Cardiac septum (tissue), 1 donor: ENCODE measurements at regions not wholly inside any gene's neighbourhood (a gene's known extent, or its start where the extent isn't known, plus 50 kb on each side); places are given as distances from the start of the nearest gene placed in this dataset.

Source experiments
- DNase-seq: peaks from one replicate; pipeline ENCODE4 v3.0.0-alpha.2; 2020; ENCODE audit warnings: low spot score
- intact Hi-C: fragments of 100-400 bp; cut with DNase I; formaldehyde crosslinking; loops from one replicate; pipeline ENCODE4 v1.14.0; 2022
- donor health status: DM: no; HTN: no; CAD: no.

- no peak for DNase-seq
- intact Hi-C loops, result no loop called here
These were observed 188.8 kb downstream of the TSN start for GRCh38 chr2:121944072-121944831.

GRCh38 chr2:121947674-121948073 is 192.2 kb downstream of the TSN start:
- intact Hi-C loops, result no loop called here
- no peak for DNase-seq

GRCh38 chr2:121949271-121949670 is 193.8 kb downstream of the TSN start:
- intact Hi-C loops, result no loop called here

GRCh38 chr2:121955426-121955825 is 200.0 kb downstream of the TSN start:
- no peak for DNase-seq
- intact Hi-C loops, result no loop called here

More at GRCh38 chr2:121949271-121949670, 193.8 kb downstream of the TSN start:
- DNase-seq, result no peak

- intact Hi-C loops, result no loop called here
- DNase-seq, result no peak
These were observed 200.4 kb downstream of the TSN start for GRCh38 chr2:121955872-121956271.

GRCh38 chr2:121960251-121960650 is 204.8 kb downstream of the TSN start:
- intact Hi-C loops, result no loop called here
- no peak for DNase-seq

- intact Hi-C loops, result no loop called here
- no peak for DNase-seq
These were observed 206.3 kb downstream of the TSN start for GRCh38 chr2:121961761-121962160.

- intact Hi-C loops, result no loop called here
- DNase-seq, result no peak
These were observed 210.2 kb downstream of the TSN start for GRCh38 chr2:121965661-121966060.

GRCh38 chr2:121966663-121967062 is 211.2 kb downstream of the TSN start:
- intact Hi-C loops, result no loop called here
- no peak for DNase-seq

- intact Hi-C loops, result no loop called here
- no peak for DNase-seq
These were observed 213.7 kb downstream of the TSN start for GRCh38 chr2:121969166-121969565.

- intact Hi-C loops, result loop anchor here (10.0 kb wide), 2 partner anchors 135 to 775 kb away; no protein-coding TSS in a partner anchor
These were observed 214.6 kb downstream of the TSN start for GRCh38 chr2:121969766-121970639.

GRCh38 chr2:121972203-121972602 is 216.8 kb downstream of the TSN start:
- no peak for DNase-seq
- intact Hi-C loops, result loop anchor here (10.0 kb wide), 2 partner anchors 137 to 773 kb away; no protein-coding TSS in a partner anchor

More at GRCh38 chr2:121969766-121970639, 214.6 kb downstream of the TSN start:
- DNase-seq, result no peak

GRCh38 chr2:121974897-121975661 is 219.6 kb downstream of the TSN start:
- intact Hi-C loops, result loop anchor here (10.0 kb wide), 2 partner anchors 140 to 770 kb away; no protein-coding TSS in a partner anchor
- no peak for DNase-seq

- DNase-seq, result no peak
- intact Hi-C loops, result loop anchor here (10.0 kb wide), 2 partner anchors 142 to 768 kb away; no protein-coding TSS in a partner anchor
These were observed 221.5 kb downstream of the TSN start for GRCh38 chr2:121976926-121977325.

- DNase-seq, result no peak
- intact Hi-C loops, result loop anchor here (10.0 kb wide), 2 partner anchors 143 to 767 kb away; no protein-coding TSS in a partner anchor
These were observed 221.9 kb downstream of the TSN start for GRCh38 chr2:121977326-121977725.

- intact Hi-C loops, result no loop called here
- no peak for DNase-seq
These were observed 237.2 kb downstream of the TSN start for GRCh38 chr2:121992700-121993099.

GRCh38 chr2:121993682-121994081 is 238.2 kb downstream of the TSN start:
- DNase-seq, result no peak
- intact Hi-C loops, result no loop called here

GRCh38 chr2:121994238-121995206 is 239.1 kb downstream of the TSN start:
- intact Hi-C loops, result no loop called here
- DNase-seq, result no peak
